Keratinocyte (primary cell): ENCODE measurements at regions not wholly inside any gene's neighbourhood (a gene's known extent, or its start where the extent isn't known, plus 50 kb on each side); places are given as distances from the start of the nearest gene placed in this dataset.

Experiments
- EZH2 ChIP-seq: IDR thresholded peaks from one replicate; pipeline ENCODE4 v1.6.1; 2012; ENCODE audit warnings: inconsistent platforms, mild to moderate bottlenecking, low read length, moderate library complexity
- TF ChIP-seq, protein P1 (sequence below), 3 experiments: IDR thresholded peaks in 1 of 3; conservative IDR thresholded peaks in 1 of 3; optimal IDR thresholded peaks in 1 of 3; 2 replicates in 2 of 3; 3 replicates in 1 of 3; pipeline versions ENCODE3 to v1.5.1; 2011; ENCODE audit warnings: low read length in 3 of 3, mild to moderate bottlenecking in 3 of 3, moderate library complexity in 2 of 3, control low read depth in 1 of 3, inconsistent platforms in 1 of 3; ENCODE audit not compliant: insufficient read depth in 2 of 3; ENCODE audit errors: extremely low read depth in 1 of 3

DNA sequence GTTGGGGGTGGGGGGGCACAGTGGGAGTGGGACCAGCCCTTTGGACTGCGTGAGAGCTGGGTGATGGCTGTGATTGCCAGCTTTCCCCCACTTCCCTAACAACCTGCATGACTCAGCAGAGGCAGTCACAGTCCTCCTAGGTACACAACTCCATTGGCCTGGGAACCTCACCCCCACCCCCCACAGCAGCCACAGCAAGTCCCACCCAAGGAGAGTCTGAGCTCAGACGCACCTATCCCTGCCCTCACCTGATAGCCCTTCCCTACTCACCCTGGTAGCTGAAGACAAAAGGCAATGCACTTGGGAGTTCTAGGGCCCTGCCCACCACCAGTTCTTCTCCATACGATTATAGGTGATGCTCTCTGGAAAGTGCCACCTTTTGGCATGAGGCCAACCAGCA, 188.9 kb downstream of the ZNF648 start:
- TF ChIP-seq, protein P1, sequence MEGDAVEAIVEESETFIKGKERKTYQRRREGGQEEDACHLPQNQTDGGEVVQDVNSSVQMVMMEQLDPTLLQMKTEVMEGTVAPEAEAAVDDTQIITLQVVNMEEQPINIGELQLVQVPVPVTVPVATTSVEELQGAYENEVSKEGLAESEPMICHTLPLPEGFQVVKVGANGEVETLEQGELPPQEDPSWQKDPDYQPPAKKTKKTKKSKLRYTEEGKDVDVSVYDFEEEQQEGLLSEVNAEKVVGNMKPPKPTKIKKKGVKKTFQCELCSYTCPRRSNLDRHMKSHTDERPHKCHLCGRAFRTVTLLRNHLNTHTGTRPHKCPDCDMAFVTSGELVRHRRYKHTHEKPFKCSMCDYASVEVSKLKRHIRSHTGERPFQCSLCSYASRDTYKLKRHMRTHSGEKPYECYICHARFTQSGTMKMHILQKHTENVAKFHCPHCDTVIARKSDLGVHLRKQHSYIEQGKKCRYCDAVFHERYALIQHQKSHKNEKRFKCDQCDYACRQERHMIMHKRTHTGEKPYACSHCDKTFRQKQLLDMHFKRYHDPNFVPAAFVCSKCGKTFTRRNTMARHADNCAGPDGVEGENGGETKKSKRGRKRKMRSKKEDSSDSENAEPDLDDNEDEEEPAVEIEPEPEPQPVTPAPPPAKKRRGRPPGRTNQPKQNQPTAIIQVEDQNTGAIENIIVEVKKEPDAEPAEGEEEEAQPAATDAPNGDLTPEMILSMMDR (optimal IDR thresholded peaks at IDR 0.05 in 1 of 3, IDR thresholded peaks at IDR 0.05 in 1 of 3, conservative IDR thresholded peaks at IDR 0.05 in 1 of 3; ENCODE audit: extremely low read depth in 1 of 3, insufficient read depth in 2 of 3, low read length in 3 of 3) = no peak
- no peak for TF ChIP-seq EZH2
